Heart left ventricle (tissue), 16 donors: ENCODE measurements at regions not wholly inside any gene's neighbourhood (a gene's known extent, or its start where the extent isn't known, plus 50 kb on each side); places are given as distances from the start of the nearest gene placed in this dataset.
"Not testable (repeated sequence)": the region's sequence is repeated elsewhere in the genome, so short reads cannot be mapped to it uniquely, and the experiment has no call there.

Source experiments
- ATAC-seq, 4 donors: fragments of 200-7000 bp; cut with Tn5 transposase; one replicate each; pipeline ENCODE4 v1.9.1; 2020 to 2022; ENCODE audit warnings: moderate library complexity in 4 of 4, mild to moderate bottlenecking in 3 of 4, moderate number of reproducible peaks in 1 of 4
- DNase-seq, 5 donors: peaks; one replicate each; pipeline ENCODE4 v3.0.0-alpha.2; 2020
- H3K27ac ChIP-seq, 12 donors: fragments of 200-600 bp; sonication (generic) in 4 of 12; one replicate each; pipeline versions ENCODE4 v1.5.0 to v1.8.0; 2016 to 2022; ENCODE audit warnings: mild to moderate bottlenecking in 2 of 12
- H3K27me3 ChIP-seq, 9 donors: fragments of 200-600 bp; sonication (generic) in 2 of 9; one replicate each; pipeline versions ENCODE4 v1.5.1 to v1.8.0; 2016 to 2022; ENCODE audit warnings: mild to moderate bottlenecking in 3 of 9
- H3K36me3 ChIP-seq, 9 donors: fragments of 200-600 bp; sonication (generic) in 2 of 9; one replicate each; pipeline versions ENCODE4 v1.5.0 to v1.8.0; 2018 to 2022; ENCODE audit warnings: mild to moderate bottlenecking in 2 of 9
- H3K4me1 ChIP-seq, 12 donors: fragments of 200-600 bp; sonication (generic) in 4 of 12; one replicate each; pipeline versions ENCODE4 v1.5.0 to v1.8.0; 2016 to 2022; ENCODE audit warnings: mild to moderate bottlenecking in 3 of 12
- H3K4me3 ChIP-seq, 12 donors: fragments of 200-600 bp; sonication (generic) in 4 of 12; one replicate each; pipeline versions ENCODE4 v1.5.0 to v1.8.0; 2017 to 2022; ENCODE audit warnings: mild to moderate bottlenecking in 9 of 12, moderate library complexity in 4 of 12
- H3K9me3 ChIP-seq, 12 donors: fragments of 200-600 bp; sonication (generic) in 4 of 12; one replicate each; pipeline versions ENCODE4 v1.5.0 to v1.8.0; 2016 to 2022; ENCODE audit warnings: mild to moderate bottlenecking in 1 of 12
- CTCF ChIP-seq, 12 donors: fragments of 200-600 bp; sonication (generic) in 4 of 12; IDR thresholded peaks; one replicate each; pipeline versions ENCODE4 v1.5.0 to v1.8.0; 2018 to 2022; ENCODE audit warnings: antibody characterized with exemption in 12 of 12, mild to moderate bottlenecking in 5 of 12
- POLR2A ChIP-seq, 2 donors: fragments of 450-650 bp; IDR thresholded peaks; one replicate each; pipeline ENCODE4 v1.6.1; 2017; ENCODE audit warnings: antibody characterized with exemption in 2 of 2, mild to moderate bottlenecking in 2 of 2, moderate library complexity in 2 of 2
- WGBS, 4 donors: extraction: QIAGEN DNeasy Blood & Tissue Kit in 2 of 4; methylation state at CpG; one replicate each; pipeline versions ENCODE4 v1.1.5 to v1.1.7; 2013 to 2018; 5-methylcytosine and 5-hydroxymethylcytosine counted together
- intact Hi-C, 10 donors: fragments of 100-400 bp; cut with DNase I; formaldehyde crosslinking; loops; one replicate each; pipeline versions ENCODE4 v1.11.1 to v1.14.2; 2022
- donor health status: ischemic (EF 13 %, LVEDD 7.1; RV severe dilation, severe dysfunction).
- donor health status: healthy with polysubstance abuse.
- donor health status: DM: no; HTN: yes; CAD: no.
- donor health status: DM: no; HTN: no; CAD: no.
- donor health status: ischemic (EF 25% LVEDD 6.9; RV normal size, moderate dysfunction).
- donor health status: ischemic (EF 25% LVEDD 5.7; RV mildly dilated, moderate dysfunction).
- donor health status: healthy.
- donor health status: DM: yes; HTN: yes; CAD: no.
- donor health status: ischemic (EF 35%, LVEDD 5.7; RV mildly dilated, moderate dysfunction).
- donor health status: nonischemic (EF 11% LVEDD 7.7; RV severe dilation, severe dysfunction).
- donor health status: DM: yes; HTN: yes; CAD: no.
- donor health status: PGD.
- donor health status: ischemic (EF 29% LVEDD 5.4; RV normal size, mild dysfunction).
- donor health status: nonischemic (EF 23%, LVEDD 6.1; RV moderate dilation, normal function).

- Histone ChIP-seq H3K4me1 (no peaks in the 10 kb centered on the region), H3K27me3 (no peaks in the 10 kb centered on the region), H3K36me3 (no peaks in the 10 kb centered on the region), H3K9me3 (no peaks in the 10 kb centered on the region), H3K27ac (no peak overlapping the region), H3K4me3 (no peak overlapping the region)
- 82 to 88% (median 85%) methylated on average over 6 of the region's 6 CpGs for WGBS, 4 donors
- TF ChIP-seq CTCF (IDR thresholded peaks at IDR 0.05) (no peak), POLR2A (IDR thresholded peaks at IDR 0.05) (no peak)
- intact Hi-C loops = no loop called here
- DNase-seq (no peak), ATAC-seq (no peak)
Observed at GRCh38 chr6:19605624-19606023, 231.5 kb upstream of the ID4 start.

GRCh38 chr6:19608546-19608945 lies 228.6 kb upstream of the ID4 start:
- no peak overlapping the region for H3K4me3 ChIP-seq
- no peak overlapping the region for H3K27ac ChIP-seq
- H3K4me1 ChIP-seq = no peaks in the 10 kb centered on the region
- intact Hi-C loops = no loop called here
- H3K27me3 ChIP-seq = no peaks in the 10 kb centered on the region
- DNase-seq (no peak), ATAC-seq (no peak)
- no peaks in the 10 kb centered on the region for H3K9me3 ChIP-seq
- TF ChIP-seq POLR2A (IDR thresholded peaks at IDR 0.05) = no peak
- no peaks in the 10 kb centered on the region for H3K36me3 ChIP-seq
- 56 to 73% (median 68%) methylated on average over 1 of the region's 1 CpG for WGBS, 4 donors

DNA sequence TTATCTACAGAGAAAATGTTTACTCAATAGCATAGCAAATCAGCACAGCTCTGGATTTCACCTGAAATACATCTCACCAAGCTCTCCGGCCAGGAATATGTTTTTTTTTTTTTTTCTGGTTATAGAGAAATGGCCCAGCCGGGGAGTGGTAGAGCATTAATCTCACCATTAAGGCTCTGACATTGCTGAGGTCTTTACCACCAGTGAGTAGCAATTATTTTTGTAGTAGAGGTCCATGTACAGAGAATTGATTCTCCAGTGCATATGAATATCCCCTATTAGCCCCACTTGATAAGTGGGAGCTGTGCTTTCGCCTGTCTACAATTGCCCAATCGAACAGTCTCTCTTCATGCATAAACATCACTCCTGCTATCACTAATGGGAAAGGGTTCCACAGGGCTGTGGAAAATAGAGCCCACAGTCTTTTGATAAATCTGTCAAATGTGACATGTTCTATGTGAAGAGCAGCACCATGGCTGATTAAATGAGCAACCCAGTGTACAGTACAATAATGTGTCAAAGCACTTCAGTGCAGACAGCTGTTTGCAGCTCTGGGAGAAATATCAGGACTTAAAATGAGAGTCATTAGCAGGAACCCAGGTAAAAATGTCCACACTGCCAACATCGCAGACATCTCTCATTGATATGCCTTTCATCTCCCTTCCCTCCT lies 227.1 kb upstream of the ID4 start:
- no peaks in the 10 kb centered on the region for H3K36me3 ChIP-seq
- peaks cover 0 to 5% (median 0%) of the 10 kb centered on the region in 12 donors for H3K9me3 ChIP-seq
- WGBS, 4 donors = 57 to 64% (median 61%) methylated on average over 5 of the region's 5 CpGs
- TF ChIP-seq CTCF (IDR thresholded peaks at IDR 0.05) (no peak), POLR2A (IDR thresholded peaks at IDR 0.05) (no peak)
- H3K4me3 ChIP-seq = no peak overlapping the region
- no peaks in the 10 kb centered on the region for H3K4me1 ChIP-seq
- no peaks in the 10 kb centered on the region for H3K27me3 ChIP-seq
- no peak for ATAC-seq
- DNase-seq = no peak
- intact Hi-C loops = no loop called here
- no peak overlapping the region for H3K27ac ChIP-seq

DNA sequence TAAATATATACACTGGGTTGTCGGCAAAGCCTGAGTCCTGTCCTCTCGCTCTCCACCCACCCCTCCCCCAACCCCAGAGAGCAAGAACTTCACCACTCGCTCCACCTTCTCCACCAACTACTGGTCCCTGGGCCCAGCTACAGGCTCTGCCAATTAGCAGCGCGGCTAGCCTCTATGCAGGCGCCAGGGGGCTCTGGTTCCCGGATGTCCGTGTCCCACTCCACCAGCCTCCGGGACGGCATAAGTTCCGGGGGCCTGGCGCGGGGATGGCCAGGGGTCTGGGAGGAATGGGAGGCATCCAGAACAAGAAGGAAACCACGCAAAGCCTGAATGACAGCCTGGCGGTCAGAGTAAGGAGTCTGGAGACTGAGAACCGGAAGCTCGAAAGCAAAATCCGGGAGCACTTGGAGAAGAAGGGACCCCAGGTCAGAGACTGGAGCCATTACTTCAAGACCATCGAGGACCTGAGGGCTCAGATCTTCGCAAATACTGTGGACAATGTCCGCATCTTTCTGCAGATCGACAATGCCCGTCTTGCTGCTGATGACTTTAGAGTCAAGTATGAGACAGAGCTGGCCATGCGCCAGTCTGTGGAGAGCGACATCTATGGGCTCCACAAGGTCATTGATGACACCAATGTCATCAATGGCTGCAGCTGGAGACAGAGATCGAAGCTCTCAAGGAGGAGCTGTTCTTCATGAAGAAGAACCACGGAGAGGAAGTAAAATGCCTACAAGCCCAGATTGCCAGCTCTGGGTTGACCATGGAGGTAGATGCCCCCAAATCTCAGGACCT lies 224.3 kb upstream of the ID4 start:
- not testable (repeated sequence) for ATAC-seq, H3K4me1 ChIP-seq
- WGBS, 4 donors = 94 to 96% (median 95%) methylated on average over 27 of the region's 27 CpGs

GRCh38 chr6:19613678-19614077 lies 223.5 kb upstream of the ID4 start:
- Histone ChIP-seq H3K4me1 (no peaks in the 10 kb centered on the region), H3K27me3 (no peaks in the 10 kb centered on the region), H3K4me3 (no peak overlapping the region), H3K36me3 (no peaks in the 10 kb centered on the region), H3K27ac (no peak overlapping the region), H3K9me3 (peaks cover 0 to 32% (median 2%) of the 10 kb centered on the region in 12 donors)
- ATAC-seq = no peak
- no peak for DNase-seq
- WGBS, 4 donors = 77 to 87% (median 85%) methylated on average over 3 to 5 of the region's 5 CpGs
- intact Hi-C loops = no loop called here
- no peak for TF ChIP-seq POLR2A (IDR thresholded peaks at IDR 0.05)
- no peak for TF ChIP-seq CTCF (IDR thresholded peaks at IDR 0.05)

More for the DNA sequence above, 224.3 kb upstream of the ID4 start:
- H3K4me3 ChIP-seq, H3K27ac ChIP-seq, intact Hi-C loops, DNase-seq, H3K27me3 ChIP-seq, H3K36me3 ChIP-seq: not testable (repeated sequence)
- H3K9me3 ChIP-seq = peaks cover 0 to 28% (median 2%) of the 10 kb centered on the region in 12 donors
